Skeletal muscle satellite cell (primary cell): ENCODE measurements at regions not wholly inside any gene's neighbourhood (a gene's known extent, or its start where the extent isn't known, plus 50 kb on each side); places are given as distances from the start of the nearest gene placed in this dataset.
"Not testable (repeated sequence)": the region's sequence is repeated elsewhere in the genome, so short reads cannot be mapped to it uniquely, and the experiment has no call there.

Source experiments
- H3K27me3 ChIP-seq: 2 replicates; pipeline ENCODE4 v1.7.0; 2013; ENCODE audit warnings: low read length; ENCODE audit not compliant: control insufficient read depth, insufficient read depth
- H3K36me3 ChIP-seq: 2 replicates; pipeline ENCODE4 v1.7.0; 2013; ENCODE audit warnings: mild to moderate bottlenecking, control low read depth, low read length; ENCODE audit not compliant: insufficient read depth
- H3K4me1 ChIP-seq: 2 replicates; pipeline ENCODE4 v1.7.0; 2013; ENCODE audit warnings: low read length; ENCODE audit not compliant: control insufficient read depth, insufficient read depth
- H3K4me2 ChIP-seq: 2 replicates; pipeline ENCODE4 v1.7.0; 2013; ENCODE audit warnings: mild to moderate bottlenecking, low read length
- H3K4me3 ChIP-seq: 2 replicates; pipeline ENCODE4 v1.7.0; 2013; ENCODE audit warnings: low read length
- H3K9ac ChIP-seq: 2 replicates; pipeline ENCODE4 v1.7.0; 2013; ENCODE audit warnings: mild to moderate bottlenecking, low read depth, low read length, moderate library complexity
- H3K9me3 ChIP-seq: replicated peaks from 2 replicates; pipeline ENCODE4 v1.7.0; 2013; ENCODE audit warnings: mild to moderate bottlenecking, control low read depth, low read length

DNA sequence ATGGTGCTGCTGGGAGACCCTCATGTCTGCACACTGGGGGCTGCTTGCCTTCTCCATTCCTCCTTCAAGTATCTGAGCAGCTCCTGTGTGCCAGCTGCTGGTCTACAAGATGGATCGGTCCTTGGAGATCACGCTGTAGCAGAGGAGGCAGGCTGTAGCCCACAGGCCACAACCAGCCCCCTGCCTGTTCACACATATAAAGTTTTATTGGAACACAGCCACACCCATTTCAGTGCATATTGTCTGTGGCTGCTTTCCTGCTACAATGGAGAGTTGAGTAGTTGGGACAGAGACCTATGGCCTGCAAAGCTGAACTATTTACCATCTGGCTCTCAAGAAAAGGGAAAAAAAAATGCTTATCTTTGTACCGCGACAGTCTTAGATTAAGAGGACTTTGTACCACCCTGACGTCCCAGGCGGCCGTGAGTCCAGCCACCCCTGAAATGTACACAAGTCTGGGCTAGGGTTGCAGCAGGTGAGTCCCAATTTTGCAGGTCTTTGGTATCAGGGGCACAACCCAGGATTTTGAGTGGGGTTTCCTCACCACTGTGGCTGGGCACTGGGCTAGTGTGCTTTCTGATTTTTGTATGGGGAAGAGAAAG, 179.2 kb upstream of the OSBPL11 start:
- H3K36me3 ChIP-seq, H3K4me1 ChIP-seq, H3K27me3 ChIP-seq, H3K4me3 ChIP-seq, H3K9me3 ChIP-seq, H3K4me2 ChIP-seq, H3K9ac ChIP-seq: not testable (repeated sequence)

DNA sequence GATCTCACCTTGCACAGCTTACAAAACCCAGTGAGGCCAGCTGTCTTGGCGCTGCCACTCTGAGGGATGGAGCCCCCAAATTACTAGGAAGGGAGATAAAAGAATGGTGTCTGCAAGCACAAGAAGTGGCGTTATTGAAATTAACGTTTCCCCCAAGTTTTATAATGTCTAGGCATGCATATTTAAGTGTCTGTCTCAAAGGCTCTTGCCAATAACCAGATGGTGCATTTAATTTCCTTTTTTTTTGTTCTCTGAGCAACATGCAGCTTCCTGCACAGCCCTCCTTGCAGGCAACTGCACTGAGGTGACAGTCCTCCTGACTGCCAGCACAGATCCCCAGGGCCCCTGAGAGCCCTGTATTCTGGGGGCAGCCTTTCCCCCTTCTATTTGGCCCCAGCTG, 179.8 kb upstream of the OSBPL11 start:
- not testable (repeated sequence) for H3K4me2 ChIP-seq, H3K9ac ChIP-seq, H3K4me3 ChIP-seq, H3K4me1 ChIP-seq, H3K9me3 ChIP-seq, H3K27me3 ChIP-seq, H3K36me3 ChIP-seq

DNA sequence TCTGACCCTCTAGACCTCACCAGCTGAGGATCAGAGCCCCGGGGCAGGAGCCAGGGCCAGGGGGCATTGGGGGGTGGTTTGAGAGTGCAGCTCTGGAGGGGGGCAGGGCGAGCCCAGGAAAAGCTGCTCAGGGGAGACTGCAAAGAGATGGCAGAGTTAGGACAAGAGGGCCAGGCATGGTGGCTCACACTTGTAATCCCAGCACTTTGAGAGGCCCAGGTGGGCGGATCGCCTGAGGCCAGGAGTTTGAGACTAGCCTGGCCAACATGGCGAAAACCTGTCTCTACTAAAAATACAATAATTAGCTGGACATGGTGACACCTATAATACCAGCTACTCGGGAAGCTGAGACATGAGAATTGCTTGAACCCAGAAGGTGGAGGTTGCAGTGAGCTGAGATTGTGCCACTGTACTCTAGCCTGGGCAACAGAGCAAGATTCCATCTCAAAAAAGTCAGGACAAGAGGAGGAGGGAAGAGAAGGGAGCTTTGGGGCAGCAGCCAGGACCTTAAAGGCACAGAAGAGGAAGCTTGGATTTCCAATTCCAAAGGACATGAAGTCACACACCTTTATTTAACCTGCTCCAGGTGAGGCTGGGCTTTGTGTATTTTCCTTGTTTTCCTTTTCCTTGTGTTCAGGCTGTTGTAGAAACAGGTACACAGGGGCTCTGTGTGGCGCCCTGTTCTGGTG, 180.5 kb upstream of the OSBPL11 start:
- not testable (repeated sequence) for H3K4me1 ChIP-seq, H3K27me3 ChIP-seq, H3K9me3 ChIP-seq, H3K4me2 ChIP-seq, H3K4me3 ChIP-seq, H3K36me3 ChIP-seq, H3K9ac ChIP-seq

DNA sequence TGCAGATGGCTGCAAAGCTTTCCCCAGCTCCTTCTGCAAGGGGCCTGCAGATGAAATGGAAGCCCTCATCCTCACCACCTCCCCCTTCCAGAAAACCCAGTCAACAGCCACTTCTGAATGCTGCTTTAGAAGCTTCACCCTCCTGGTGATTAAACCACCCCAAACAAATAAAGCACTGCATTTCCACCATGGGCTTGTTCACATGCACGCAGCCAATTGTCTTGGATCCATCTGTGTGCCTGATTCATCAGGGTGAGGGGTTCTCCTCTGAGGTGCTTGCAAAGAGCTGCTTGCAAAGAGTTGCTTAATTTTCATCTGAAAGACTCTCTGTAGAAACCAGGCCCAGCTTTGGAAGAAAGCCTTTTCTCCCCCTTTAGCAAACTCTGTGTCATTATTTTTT, 184.0 kb upstream of the OSBPL11 start:
- H3K27me3 ChIP-seq, H3K4me2 ChIP-seq, H3K9me3 ChIP-seq, H3K4me1 ChIP-seq, H3K4me3 ChIP-seq, H3K9ac ChIP-seq, H3K36me3 ChIP-seq: not testable (repeated sequence)

DNA sequence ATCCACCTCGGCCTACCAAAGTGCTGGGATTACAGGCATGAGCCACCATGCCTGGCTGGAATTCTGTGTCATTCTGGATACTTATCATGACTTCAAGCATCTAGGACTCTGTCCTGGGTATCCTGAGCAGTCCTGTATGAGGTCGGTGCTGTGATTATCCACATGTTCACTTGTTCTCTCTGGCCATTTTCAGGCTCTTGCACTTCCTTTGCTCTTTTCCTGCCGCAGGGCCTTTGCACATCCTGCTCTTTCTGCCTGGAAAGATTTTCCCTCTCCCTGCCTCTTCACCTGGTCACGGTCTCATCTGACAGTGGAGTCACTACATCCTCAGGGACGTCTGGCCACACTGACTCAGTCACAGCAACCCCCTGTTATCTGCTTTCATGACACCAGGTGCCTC, 184.6 kb upstream of the OSBPL11 start:
- H3K4me1 ChIP-seq, H3K9me3 ChIP-seq, H3K36me3 ChIP-seq, H3K4me2 ChIP-seq, H3K27me3 ChIP-seq, H3K4me3 ChIP-seq, H3K9ac ChIP-seq: not testable (repeated sequence)

DNA sequence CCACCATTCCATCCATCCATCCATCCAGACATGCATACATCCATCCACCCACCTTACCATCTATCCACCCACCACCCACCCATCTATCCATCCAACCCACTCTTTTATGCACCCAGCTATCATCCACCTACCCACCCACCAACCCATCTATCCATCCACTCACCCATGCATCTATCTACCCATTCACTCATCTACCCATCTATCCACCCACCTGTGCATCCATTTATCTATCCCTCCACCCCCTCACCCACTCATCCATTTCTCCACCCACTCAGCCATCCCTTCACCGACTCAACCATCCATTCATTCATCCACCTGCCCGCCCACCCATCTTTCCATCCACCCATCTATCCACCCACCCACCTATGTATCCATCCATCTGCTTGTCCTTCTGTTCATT, 186.4 kb upstream of the OSBPL11 start:
- H3K9ac ChIP-seq, H3K27me3 ChIP-seq, H3K36me3 ChIP-seq, H3K4me3 ChIP-seq, H3K4me1 ChIP-seq, H3K9me3 ChIP-seq, H3K4me2 ChIP-seq: not testable (repeated sequence)

DNA sequence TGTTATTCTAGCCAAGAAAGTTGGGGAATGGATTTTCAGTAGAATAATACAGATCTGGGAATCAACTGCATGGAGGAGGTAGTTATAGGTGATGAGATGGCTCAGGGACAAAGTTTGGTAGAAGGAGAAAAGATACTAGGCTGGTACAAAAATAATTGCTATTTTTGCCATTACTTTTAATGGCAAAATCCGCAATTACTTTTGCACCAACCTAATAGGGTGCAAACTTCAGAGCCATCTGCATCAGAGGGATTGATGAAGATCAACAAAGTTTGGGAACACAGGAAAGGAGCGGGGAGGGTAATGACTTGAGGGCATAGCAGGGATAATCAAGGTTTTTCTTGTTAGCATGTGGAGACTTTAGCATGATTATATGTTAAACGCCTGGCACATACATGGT, 178.7 kb upstream of the ROPN1B start:
- H3K27me3 ChIP-seq, H3K4me3 ChIP-seq, H3K9me3 ChIP-seq, H3K4me2 ChIP-seq, H3K4me1 ChIP-seq, H3K36me3 ChIP-seq, H3K9ac ChIP-seq: not testable (repeated sequence)

DNA sequence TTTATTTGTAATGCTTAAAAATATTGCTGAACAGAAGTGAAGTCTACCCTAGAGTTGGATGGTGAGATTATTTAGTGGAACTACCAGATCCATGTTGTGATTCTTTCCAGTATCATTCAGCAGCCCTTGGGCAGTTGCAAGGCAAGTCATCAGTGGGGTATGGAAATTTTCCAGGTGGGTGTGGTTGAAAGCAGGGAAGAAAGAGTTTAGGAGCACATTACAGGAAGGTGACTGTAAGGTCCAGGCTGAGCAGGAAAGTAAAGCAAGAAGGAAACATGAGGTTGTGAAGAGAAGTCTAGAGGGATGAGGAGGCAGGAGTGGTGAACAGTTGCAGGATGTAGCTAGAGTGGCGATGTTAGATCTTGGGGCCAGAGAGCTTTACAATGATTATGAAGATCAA, 178.0 kb upstream of the ROPN1B start:
- not testable (repeated sequence) for H3K4me3 ChIP-seq, H3K9ac ChIP-seq, H3K9me3 ChIP-seq, H3K4me1 ChIP-seq, H3K36me3 ChIP-seq, H3K4me2 ChIP-seq, H3K27me3 ChIP-seq

DNA sequence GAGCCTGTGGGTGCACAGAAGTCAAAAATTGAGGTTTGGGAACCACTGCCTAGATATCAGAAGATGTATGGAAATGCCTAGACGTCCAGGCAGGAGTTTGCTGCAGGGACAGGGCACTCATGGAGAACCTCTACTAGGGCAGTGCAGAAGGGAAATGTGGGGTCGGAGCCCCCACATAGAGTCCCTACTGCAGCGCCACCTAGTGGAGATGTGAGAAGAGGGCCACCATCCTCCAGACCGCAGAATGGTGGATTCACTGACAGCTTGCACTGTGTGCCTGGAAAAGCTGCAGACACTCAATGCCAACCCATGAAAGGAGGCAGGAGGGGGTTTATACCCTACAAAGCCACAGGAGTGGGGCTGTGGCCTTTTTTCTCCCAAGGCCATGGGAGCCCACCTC, 159.0 kb upstream of the ROPN1B start:
- H3K27me3 ChIP-seq, result not testable (repeated sequence)

DNA sequence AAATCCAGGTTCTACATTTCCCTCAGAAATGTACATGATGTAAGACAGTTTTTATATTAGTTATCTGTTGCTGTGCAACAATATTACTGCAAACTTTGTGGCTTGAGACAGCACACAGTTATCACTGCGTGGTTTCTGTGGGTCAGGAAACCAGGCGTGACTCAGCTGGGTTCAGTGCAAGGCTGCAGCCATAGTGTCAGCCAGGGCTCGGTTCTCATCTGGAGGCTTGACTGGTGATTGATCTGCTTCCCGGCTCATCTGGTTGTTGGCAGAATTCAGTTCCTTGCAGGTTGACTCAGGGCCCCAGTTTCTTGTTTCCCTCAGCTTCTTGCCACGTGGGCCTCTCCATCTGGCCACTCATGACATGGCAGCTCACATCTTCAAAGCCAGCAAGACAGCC, 146.8 kb upstream of the ROPN1B start:
- H3K4me3 ChIP-seq, H3K9me3 ChIP-seq, H3K36me3 ChIP-seq, H3K4me1 ChIP-seq, H3K9ac ChIP-seq, H3K27me3 ChIP-seq, H3K4me2 ChIP-seq: not testable (repeated sequence)

More for the DNA sequence above, 159.0 kb upstream of the ROPN1B start:
- not testable (repeated sequence) for H3K4me3 ChIP-seq, H3K4me2 ChIP-seq, H3K9ac ChIP-seq, H3K9me3 ChIP-seq, H3K36me3 ChIP-seq, H3K4me1 ChIP-seq

DNA sequence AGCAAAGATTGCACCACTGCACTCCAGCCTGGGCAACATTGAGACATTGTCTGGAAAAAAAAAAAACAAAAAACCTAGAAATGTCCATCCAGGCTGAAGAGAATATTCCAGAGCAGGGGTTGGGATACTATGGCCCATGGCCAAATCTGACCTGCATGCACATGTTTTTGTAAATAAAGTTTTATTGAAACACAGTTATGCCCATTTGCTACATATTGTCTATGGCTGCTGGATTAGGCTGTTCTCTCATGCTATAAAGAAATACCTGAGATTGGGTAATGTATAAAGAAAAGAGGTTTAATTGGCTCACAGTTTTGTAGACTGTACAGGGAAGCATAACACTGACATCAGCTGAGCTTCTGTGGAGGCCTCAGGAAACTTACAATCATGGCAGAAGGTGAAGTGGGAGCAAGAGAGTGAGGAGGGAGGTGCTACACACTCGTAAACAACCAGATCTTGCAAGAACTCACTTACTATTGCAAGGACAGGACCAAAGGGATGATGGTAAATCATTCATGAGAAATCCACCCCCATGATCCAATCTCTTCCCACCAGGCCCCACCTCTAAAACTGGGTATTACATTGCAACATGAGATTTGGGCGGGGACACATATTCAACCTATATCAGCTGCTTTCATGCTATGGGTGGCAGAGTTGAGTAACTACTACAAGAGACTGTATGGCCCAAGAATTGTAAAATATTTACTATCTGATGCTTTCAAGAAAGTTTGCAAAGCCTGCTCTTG, 137.8 kb upstream of the ROPN1B start:
- not testable (repeated sequence) for H3K4me2 ChIP-seq, H3K27me3 ChIP-seq, H3K9ac ChIP-seq, H3K4me3 ChIP-seq, H3K9me3 ChIP-seq, H3K4me1 ChIP-seq, H3K36me3 ChIP-seq

DNA sequence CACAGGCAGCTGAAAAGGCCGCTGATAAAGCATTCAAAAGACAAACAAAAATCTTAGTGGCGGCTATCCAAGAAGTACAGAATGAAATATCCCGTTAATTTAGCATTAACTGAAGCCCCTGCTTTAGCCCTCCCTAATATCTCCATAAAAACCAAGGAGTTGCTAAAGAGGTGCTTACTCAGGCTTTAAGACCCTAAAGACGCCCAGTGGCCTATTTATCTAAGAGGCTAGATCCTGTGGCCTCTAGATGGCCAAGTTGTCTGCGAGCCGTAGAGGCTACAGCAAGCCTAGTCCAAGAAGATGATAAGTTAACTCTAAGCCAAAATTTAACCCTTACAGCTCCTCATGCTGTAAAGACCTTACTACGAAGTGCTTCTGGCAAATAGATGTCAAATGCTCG, 133.4 kb upstream of the ROPN1B start:
- not testable (repeated sequence) for H3K9me3 ChIP-seq, H3K4me3 ChIP-seq, H3K27me3 ChIP-seq, H3K4me1 ChIP-seq, H3K9ac ChIP-seq, H3K4me2 ChIP-seq, H3K36me3 ChIP-seq
